HG03175 (cell line): ENCODE measurements at regions not wholly inside any gene's neighbourhood (a gene's known extent, or its start where the extent isn't known, plus 50 kb on each side); places are given as distances from the start of the nearest gene placed in this dataset.

Experiments used
- ATAC-seq: cut with Tn5 transposase; IDR thresholded peaks from one replicate; pipeline ENCODE4 v1.9.1; 2021; ENCODE audit warnings: mild to moderate bottlenecking, moderate library complexity; ENCODE audit not compliant: unreplicated experiment

- ATAC-seq, result no peak
Measured at GRCh38 chr13:44117351-44117750, 237.6 kb downstream of the LACC1 start.

GRCh38 chr13:44117816-44118215, 238.1 kb downstream of the LACC1 start:
- ATAC-seq, result no peak

GRCh38 chr13:44118881-44119280, 239.2 kb downstream of the LACC1 start:
- no peak for ATAC-seq

GRCh38 chr13:44120043-44120442, 240.3 kb downstream of the LACC1 start:
- ATAC-seq, result no peak

GRCh38 chr13:44120849-44121755, 241.4 kb downstream of the LACC1 start:
- ATAC-seq, result no peak

- ATAC-seq, result no peak
Measured at GRCh38 chr13:44124352-44124751, 244.6 kb downstream of the LACC1 start.

- no peak for ATAC-seq
Measured at GRCh38 chr13:44125943-44126469, 246.3 kb downstream of the LACC1 start.

GRCh38 chr13:44128552-44129001, 245.0 kb upstream of the SERP2 start:
- ATAC-seq, result no peak

- no peak for ATAC-seq
Measured at GRCh38 chr13:44129418-44129817, 244.2 kb upstream of the SERP2 start.

- no peak for ATAC-seq
Measured at GRCh38 chr13:44131069-44131614, 242.5 kb upstream of the SERP2 start.

- ATAC-seq, result no peak
Measured at GRCh38 chr13:44132710-44133109, 240.9 kb upstream of the SERP2 start.

GRCh38 chr13:44133626-44134025, 240.0 kb upstream of the SERP2 start:
- no peak for ATAC-seq

- ATAC-seq, result no peak
Measured at GRCh38 chr13:44135566-44135965, 238.1 kb upstream of the SERP2 start.

- ATAC-seq, result no peak
Measured at GRCh38 chr13:44136696-44137268, 236.8 kb upstream of the SERP2 start.

GRCh38 chr13:44137466-44137865, 236.2 kb upstream of the SERP2 start:
- no peak for ATAC-seq

- no peak for ATAC-seq
Measured at GRCh38 chr13:44140146-44140545, 233.5 kb upstream of the SERP2 start.

- ATAC-seq, result no peak
Measured at GRCh38 chr13:44140888-44141724, 232.5 kb upstream of the SERP2 start.

- ATAC-seq, result peak; percentile 100
Measured at GRCh38 chr13:44141725-44142539, 231.7 kb upstream of the SERP2 start.

- ATAC-seq, result no peak
Measured at GRCh38 chr13:44142540-44142867, 231.1 kb upstream of the SERP2 start.
